Suprapubic skin (tissue), 3 donors: ENCODE measurements at regions not wholly inside any gene's neighbourhood (a gene's known extent, or its start where the extent isn't known, plus 50 kb on each side); places are given as distances from the start of the nearest gene placed in this dataset.

ENCODE experiments used
- CTCF ChIP-seq, 2 donors: fragments of 200-600 bp in 1 of 2; fragments of 450-650 bp in 1 of 2; sonication (generic) in 1 of 2; IDR thresholded peaks; one replicate each; pipeline ENCODE4 v1.5.1; 2016 to 2019; ENCODE audit warnings: antibody characterized with exemption in 2 of 2, mild to moderate bottlenecking in 1 of 2, moderate library complexity in 1 of 2
- EP300 ChIP-seq: sonication (generic); formaldehyde crosslinking; IDR thresholded peaks from one replicate; pipeline ENCODE4 v1.6.1; 2017; ENCODE audit warnings: antibody characterized with exemption

- TF ChIP-seq EP300 = no peak
- TF ChIP-seq CTCF (IDR thresholded peaks at IDR 0.05) = no peak
Measured at GRCh38 chr10:121049489-121049888, 198.3 kb downstream of the WDR11 start.
